WTC11 (cell line): ENCODE measurements at regions not wholly inside any gene's neighbourhood (a gene's known extent, or its start where the extent isn't known, plus 50 kb on each side); places are given as distances from the start of the nearest gene placed in this dataset.
A peak's percentile ranks its signal among the peaks of the same experiment; 100 is the strongest.

Experiments used
- ATAC-seq: fragments of 200-7000 bp; cut with Tn5 transposase; 2 replicates; pipeline ENCODE4 v1.10.0; 2021; ENCODE audit warnings: mild to moderate bottlenecking, moderate library complexity
- CTCF ChIA-PET: fragments of 300-600 bp; sonication (Branson Sonifier 250); formaldehyde crosslinking; loops from one replicate; lab custom pipeline; 2021; ENCODE audit warnings: antibody characterized with exemption; lab: Charles Lee
- POLR2A ChIA-PET: fragments of 350-600 bp; sonication (Branson Sonifier 250); formaldehyde crosslinking; loops from one replicate; lab custom pipeline; 2021; ENCODE audit warnings: antibody characterized with exemption; lab: Charles Lee
- DNase-seq: peaks from one replicate; pipeline ENCODE4 v3.0.0; 2021; ENCODE audit warnings: low spot score
- H3K27ac Mint-ChIP-seq: 2 replicates; pipeline ENCODE4 v1.8.0; 2021; ENCODE audit warnings: mixed read lengths
- H3K27me3 Mint-ChIP-seq: 2 replicates; pipeline ENCODE4 v1.8.0; 2021; ENCODE audit warnings: low read depth, mild to moderate bottlenecking, moderate library complexity, mixed read lengths
- H3K36me3 Mint-ChIP-seq: 2 replicates; pipeline ENCODE4 v1.8.0; 2021; ENCODE audit warnings: mixed read lengths
- H3K4me1 Mint-ChIP-seq: 2 replicates; pipeline ENCODE4 v1.8.0; 2022; ENCODE audit warnings: mixed read lengths
- H3K4me3 Mint-ChIP-seq: 2 replicates; pipeline ENCODE4 v1.8.0; 2021; ENCODE audit warnings: mild to moderate bottlenecking, moderate library complexity, mixed read lengths
- H3K9me3 Mint-ChIP-seq: 2 replicates; pipeline ENCODE4 v1.8.0; 2021; ENCODE audit warnings: mixed read lengths
- CBFB ChIP-seq: sonication (generic); formaldehyde crosslinking; IDR thresholded peaks from 2 replicates; pipeline ENCODE4 v1.8.1; 2022; ENCODE audit warnings: mild to moderate bottlenecking, low read depth, missing genetic modification reagents
- EMX1 ChIP-seq: fragments of 250-450 bp; sonication (Bioruptor Pico); IDR thresholded peaks from 2 replicates; pipeline ENCODE4 v1.8.0; 2021; ENCODE audit warnings: mild to moderate bottlenecking
- FOXP1 ChIP-seq: sonication (generic); formaldehyde crosslinking; IDR thresholded peaks from 2 replicates; pipeline ENCODE4 v1.8.0; 2022; ENCODE audit warnings: missing genetic modification reagents, mild to moderate bottlenecking, moderate library complexity, borderline replicate concordance
- NR2C2 ChIP-seq: sonication (generic); formaldehyde crosslinking; IDR thresholded peaks from 2 replicates; pipeline ENCODE4 v1.8.0; 2022; ENCODE audit warnings: mild to moderate bottlenecking, missing genetic modification reagents
- TCF7 ChIP-seq: sonication (generic); formaldehyde crosslinking; IDR thresholded peaks from 2 replicates; pipeline ENCODE4 v1.8.0; 2022; ENCODE audit warnings: mild to moderate bottlenecking, low read depth, missing genetic modification reagents, moderate library complexity
- TF ChIP-seq, protein P1 (sequence below): fragments of 250-450 bp; sonication (Bioruptor Pico); IDR thresholded peaks from 2 replicates; pipeline ENCODE4 v1.9.0; 2021; ENCODE audit warnings: moderate library complexity, mild to moderate bottlenecking, inconsistent platforms, borderline replicate concordance
- TF ChIP-seq, protein P2 (sequence below): sonication (generic); formaldehyde crosslinking; IDR thresholded peaks from 2 replicates; pipeline ENCODE4 v1.8.1; 2023; ENCODE audit warnings: mild to moderate bottlenecking, missing genetic modification reagents
- TF ChIP-seq, protein P3 (sequence below): sonication (generic); formaldehyde crosslinking; IDR thresholded peaks from 2 replicates; pipeline ENCODE4 v1.8.0; 2023; ENCODE audit warnings: missing genetic modification reagents, mild to moderate bottlenecking, borderline replicate concordance
- TF ChIP-seq, protein P4 (sequence below): sonication (generic); formaldehyde crosslinking; IDR thresholded peaks from 2 replicates; pipeline ENCODE4 v1.8.0; 2022; ENCODE audit warnings: missing genetic modification reagents
- TF ChIP-seq, protein P5 (sequence below): sonication (generic); formaldehyde crosslinking; IDR thresholded peaks from 2 replicates; pipeline ENCODE4 v1.8.1; 2022; ENCODE audit warnings: mild to moderate bottlenecking, moderate library complexity, missing genetic modification reagents

DNA sequence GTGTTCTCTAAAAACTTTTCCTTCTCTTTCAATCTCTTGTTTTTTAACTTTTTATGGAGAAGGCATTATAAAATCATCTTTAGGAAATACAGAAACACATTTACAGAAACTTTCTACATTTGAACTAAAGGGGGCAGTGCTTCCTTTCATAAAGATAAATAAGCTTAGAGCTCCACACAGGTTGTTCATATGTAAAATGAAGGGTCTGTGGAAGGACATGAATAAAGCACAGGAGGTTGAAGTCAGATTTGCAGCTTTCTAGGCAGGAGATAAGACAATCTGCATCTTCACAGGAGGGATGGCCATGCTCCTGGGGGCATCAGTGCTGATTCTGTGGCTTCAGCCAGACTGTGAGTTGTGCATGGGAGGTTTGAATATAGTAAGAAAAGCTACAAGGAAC lies 426.0 kb downstream of the DAD1 start:
- ChIA-PET CTCF (interaction anchor here (0.6 to 2.2 kb wide), 22 partner anchors 8 to 390 kb away, joined by 3 to 31 read pairs (median 4); no protein-coding TSS in a partner anchor), POLR2A (no interaction called here)
- no peaks in the 10 kb centered on the region for H3K27me3 Mint-ChIP-seq
- H3K4me1 Mint-ChIP-seq: peaks cover 24% of the 10 kb centered on the region
- H3K36me3 Mint-ChIP-seq: no peaks in the 10 kb centered on the region
- H3K27ac Mint-ChIP-seq: no peak overlapping the region
- no peak for TF ChIP-seq FOXP1 (CRISPR knock-in tag)
- no peak for TF ChIP-seq TCF7 (CRISPR knock-in tag)
- H3K9me3 Mint-ChIP-seq: no peaks in the 10 kb centered on the region
- no peak overlapping the region for H3K4me3 Mint-ChIP-seq
- ATAC-seq (peak; percentile 71), DNase-seq (no peak)

DNA sequence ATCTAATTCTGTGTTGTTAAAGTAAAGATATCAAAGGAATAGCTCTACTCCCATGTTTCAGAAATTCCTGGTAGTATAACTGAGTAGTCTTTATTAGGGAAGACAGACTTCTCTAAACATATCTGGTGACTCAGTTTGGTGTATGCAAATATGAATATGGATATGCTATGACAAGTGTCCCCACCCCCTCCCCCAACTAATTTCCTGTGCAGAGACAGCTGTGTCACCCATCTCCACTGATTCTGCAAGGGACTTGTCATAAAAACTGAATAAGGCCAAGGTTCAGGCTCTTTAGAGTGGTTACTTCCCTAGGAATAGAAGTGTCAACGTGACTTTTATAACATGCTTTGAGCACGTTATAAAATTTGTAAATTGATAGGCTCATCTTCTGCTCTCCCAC lies 429.1 kb downstream of the DAD1 start:
- H3K27me3 Mint-ChIP-seq: no peaks in the 10 kb centered on the region
- no peak overlapping the region for H3K27ac Mint-ChIP-seq
- POLR2A ChIA-PET: no interaction called here
- CTCF ChIA-PET: no interaction called here
- no peak overlapping the region for H3K4me3 Mint-ChIP-seq
- ATAC-seq (no peak), DNase-seq (no peak)
- peaks cover 26% of the 10 kb centered on the region for H3K4me1 Mint-ChIP-seq
- no peaks in the 10 kb centered on the region for H3K36me3 Mint-ChIP-seq
- peaks cover 9% of the 10 kb centered on the region; the same call in 1 of the 2 replicates for H3K9me3 Mint-ChIP-seq
- TF ChIP-seq TCF7 (CRISPR knock-in tag) (no peak), EMX1 (CRISPR knock-in tag) (no peak), CBFB (CRISPR knock-in tag) (no peak)
- TF ChIP-seq, protein P1, sequence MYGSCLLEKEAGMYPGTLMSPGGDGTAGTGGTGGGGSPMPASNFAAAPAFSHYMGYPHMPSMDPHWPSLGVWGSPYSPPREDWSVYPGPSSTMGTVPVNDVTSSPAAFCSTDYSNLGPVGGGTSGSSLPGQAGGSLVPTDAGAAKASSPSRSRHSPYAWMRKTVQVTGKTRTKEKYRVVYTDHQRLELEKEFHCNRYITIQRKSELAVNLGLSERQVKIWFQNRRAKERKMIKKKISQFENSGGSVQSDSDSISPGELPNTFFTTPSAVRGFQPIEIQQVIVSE: no peak
- TF ChIP-seq, protein P2, sequence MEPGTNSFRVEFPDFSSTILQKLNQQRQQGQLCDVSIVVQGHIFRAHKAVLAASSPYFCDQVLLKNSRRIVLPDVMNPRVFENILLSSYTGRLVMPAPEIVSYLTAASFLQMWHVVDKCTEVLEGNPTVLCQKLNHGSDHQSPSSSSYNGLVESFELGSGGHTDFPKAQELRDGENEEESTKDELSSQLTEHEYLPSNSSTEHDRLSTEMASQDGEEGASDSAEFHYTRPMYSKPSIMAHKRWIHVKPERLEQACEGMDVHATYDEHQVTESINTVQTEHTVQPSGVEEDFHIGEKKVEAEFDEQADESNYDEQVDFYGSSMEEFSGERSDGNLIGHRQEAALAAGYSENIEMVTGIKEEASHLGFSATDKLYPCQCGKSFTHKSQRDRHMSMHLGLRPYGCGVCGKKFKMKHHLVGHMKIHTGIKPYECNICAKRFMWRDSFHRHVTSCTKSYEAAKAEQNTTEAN (CRISPR knock-in tag): no peak
- TF ChIP-seq, protein P3, sequence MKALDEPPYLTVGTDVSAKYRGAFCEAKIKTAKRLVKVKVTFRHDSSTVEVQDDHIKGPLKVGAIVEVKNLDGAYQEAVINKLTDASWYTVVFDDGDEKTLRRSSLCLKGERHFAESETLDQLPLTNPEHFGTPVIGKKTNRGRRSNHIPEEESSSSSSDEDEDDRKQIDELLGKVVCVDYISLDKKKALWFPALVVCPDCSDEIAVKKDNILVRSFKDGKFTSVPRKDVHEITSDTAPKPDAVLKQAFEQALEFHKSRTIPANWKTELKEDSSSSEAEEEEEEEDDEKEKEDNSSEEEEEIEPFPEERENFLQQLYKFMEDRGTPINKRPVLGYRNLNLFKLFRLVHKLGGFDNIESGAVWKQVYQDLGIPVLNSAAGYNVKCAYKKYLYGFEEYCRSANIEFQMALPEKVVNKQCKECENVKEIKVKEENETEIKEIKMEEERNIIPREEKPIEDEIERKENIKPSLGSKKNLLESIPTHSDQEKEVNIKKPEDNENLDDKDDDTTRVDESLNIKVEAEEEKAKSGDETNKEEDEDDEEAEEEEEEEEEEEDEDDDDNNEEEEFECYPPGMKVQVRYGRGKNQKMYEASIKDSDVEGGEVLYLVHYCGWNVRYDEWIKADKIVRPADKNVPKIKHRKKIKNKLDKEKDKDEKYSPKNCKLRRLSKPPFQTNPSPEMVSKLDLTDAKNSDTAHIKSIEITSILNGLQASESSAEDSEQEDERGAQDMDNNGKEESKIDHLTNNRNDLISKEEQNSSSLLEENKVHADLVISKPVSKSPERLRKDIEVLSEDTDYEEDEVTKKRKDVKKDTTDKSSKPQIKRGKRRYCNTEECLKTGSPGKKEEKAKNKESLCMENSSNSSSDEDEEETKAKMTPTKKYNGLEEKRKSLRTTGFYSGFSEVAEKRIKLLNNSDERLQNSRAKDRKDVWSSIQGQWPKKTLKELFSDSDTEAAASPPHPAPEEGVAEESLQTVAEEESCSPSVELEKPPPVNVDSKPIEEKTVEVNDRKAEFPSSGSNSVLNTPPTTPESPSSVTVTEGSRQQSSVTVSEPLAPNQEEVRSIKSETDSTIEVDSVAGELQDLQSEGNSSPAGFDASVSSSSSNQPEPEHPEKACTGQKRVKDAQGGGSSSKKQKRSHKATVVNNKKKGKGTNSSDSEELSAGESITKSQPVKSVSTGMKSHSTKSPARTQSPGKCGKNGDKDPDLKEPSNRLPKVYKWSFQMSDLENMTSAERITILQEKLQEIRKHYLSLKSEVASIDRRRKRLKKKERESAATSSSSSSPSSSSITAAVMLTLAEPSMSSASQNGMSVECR (CRISPR knock-in tag): no peak
- TF ChIP-seq, protein P4, sequence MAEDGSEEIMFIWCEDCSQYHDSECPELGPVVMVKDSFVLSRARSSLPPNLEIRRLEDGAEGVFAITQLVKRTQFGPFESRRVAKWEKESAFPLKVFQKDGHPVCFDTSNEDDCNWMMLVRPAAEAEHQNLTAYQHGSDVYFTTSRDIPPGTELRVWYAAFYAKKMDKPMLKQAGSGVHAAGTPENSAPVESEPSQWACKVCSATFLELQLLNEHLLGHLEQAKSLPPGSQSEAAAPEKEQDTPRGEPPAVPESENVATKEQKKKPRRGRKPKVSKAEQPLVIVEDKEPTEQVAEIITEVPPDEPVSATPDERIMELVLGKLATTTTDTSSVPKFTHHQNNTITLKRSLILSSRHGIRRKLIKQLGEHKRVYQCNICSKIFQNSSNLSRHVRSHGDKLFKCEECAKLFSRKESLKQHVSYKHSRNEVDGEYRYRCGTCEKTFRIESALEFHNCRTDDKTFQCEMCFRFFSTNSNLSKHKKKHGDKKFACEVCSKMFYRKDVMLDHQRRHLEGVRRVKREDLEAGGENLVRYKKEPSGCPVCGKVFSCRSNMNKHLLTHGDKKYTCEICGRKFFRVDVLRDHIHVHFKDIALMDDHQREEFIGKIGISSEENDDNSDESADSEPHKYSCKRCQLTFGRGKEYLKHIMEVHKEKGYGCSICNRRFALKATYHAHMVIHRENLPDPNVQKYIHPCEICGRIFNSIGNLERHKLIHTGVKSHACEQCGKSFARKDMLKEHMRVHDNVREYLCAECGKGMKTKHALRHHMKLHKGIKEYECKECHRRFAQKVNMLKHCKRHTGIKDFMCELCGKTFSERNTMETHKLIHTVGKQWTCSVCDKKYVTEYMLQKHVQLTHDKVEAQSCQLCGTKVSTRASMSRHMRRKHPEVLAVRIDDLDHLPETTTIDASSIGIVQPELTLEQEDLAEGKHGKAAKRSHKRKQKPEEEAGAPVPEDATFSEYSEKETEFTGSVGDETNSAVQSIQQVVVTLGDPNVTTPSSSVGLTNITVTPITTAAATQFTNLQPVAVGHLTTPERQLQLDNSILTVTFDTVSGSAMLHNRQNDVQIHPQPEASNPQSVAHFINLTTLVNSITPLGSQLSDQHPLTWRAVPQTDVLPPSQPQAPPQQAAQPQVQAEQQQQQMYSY (CRISPR knock-in tag): no peak
- TF ChIP-seq, protein P5, sequence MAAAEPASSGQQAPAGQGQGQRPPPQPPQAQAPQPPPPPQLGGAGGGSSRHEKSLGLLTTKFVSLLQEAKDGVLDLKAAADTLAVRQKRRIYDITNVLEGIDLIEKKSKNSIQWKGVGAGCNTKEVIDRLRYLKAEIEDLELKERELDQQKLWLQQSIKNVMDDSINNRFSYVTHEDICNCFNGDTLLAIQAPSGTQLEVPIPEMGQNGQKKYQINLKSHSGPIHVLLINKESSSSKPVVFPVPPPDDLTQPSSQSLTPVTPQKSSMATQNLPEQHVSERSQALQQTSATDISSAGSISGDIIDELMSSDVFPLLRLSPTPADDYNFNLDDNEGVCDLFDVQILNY (CRISPR knock-in tag): no peak

DNA sequence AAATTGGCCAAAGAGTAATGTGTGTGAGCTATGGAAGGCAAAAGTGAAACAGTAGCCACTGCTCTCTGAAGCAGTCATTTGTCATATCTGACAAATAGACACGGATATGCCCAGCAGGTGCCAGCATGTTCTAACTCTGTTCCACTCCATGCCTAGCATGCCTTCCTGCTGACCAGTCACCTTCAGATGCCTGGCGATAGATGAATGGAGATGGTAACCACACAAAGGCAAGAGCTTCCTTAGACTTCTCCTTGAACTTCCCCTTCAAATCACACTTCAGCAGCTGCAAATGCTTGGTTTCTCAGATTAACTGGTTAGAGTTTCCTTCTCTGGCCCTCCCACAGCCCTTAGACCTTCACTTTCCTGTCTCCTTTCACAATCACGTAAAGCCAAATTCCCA lies 429.9 kb downstream of the DAD1 start:
- DNase-seq: no peak
- no peak overlapping the region for H3K4me3 Mint-ChIP-seq
- no peak for TF ChIP-seq NR2C2 (CRISPR knock-in tag)
- ChIA-PET POLR2A (no interaction called here), CTCF (no interaction called here)
- peaks cover 14% of the 10 kb centered on the region; the same call in 1 of the 2 replicates for H3K9me3 Mint-ChIP-seq
- H3K27ac Mint-ChIP-seq: no peak overlapping the region
- ATAC-seq: no peak
- H3K36me3 Mint-ChIP-seq: no peaks in the 10 kb centered on the region
- H3K27me3 Mint-ChIP-seq: no peaks in the 10 kb centered on the region
- peaks cover 23% of the 10 kb centered on the region for H3K4me1 Mint-ChIP-seq
